ENCODE measurements at regions not wholly inside any gene's neighbourhood (a gene's known extent, or its start where the extent isn't known, plus 50 kb on each side); places are given as distances from the start of the nearest gene placed in this dataset.

GRCh38 chr5:82663225-82663624 is 385.1 kb upstream of the RPS23 start:
- no peak for DNase-seq (ENCODE audit: low read depth)
- TF ChIP-seq CTCF (conservative IDR thresholded peaks at IDR 0.05; ENCODE audit: low read depth, low read length): no peak
- no peak overlapping the region for H3K4me3 ChIP-seq (ENCODE audit: low read length)

- no peak for TF ChIP-seq CTCF (conservative IDR thresholded peaks at IDR 0.05; ENCODE audit: low read depth, low read length)
- no peak overlapping the region for H3K4me3 ChIP-seq (ENCODE audit: low read length)
- DNase-seq (ENCODE audit: low read depth): no peak
These were observed 384.2 kb upstream of the RPS23 start for GRCh38 chr5:82662340-82662739.

- no peak for DNase-seq (ENCODE audit: low read depth)
- no peak overlapping the region for H3K4me3 ChIP-seq (ENCODE audit: low read length)
- TF ChIP-seq CTCF (conservative IDR thresholded peaks at IDR 0.05; ENCODE audit: low read depth, low read length): no peak
These were observed 383.8 kb upstream of the RPS23 start for GRCh38 chr5:82661933-82662332.

GRCh38 chr5:82661462-82661861 is 383.3 kb upstream of the RPS23 start:
- DNase-seq (ENCODE audit: low read depth): no peak
- no peak overlapping the region for H3K4me3 ChIP-seq (ENCODE audit: low read length)
- TF ChIP-seq CTCF (conservative IDR thresholded peaks at IDR 0.05; ENCODE audit: low read depth, low read length): no peak

GRCh38 chr5:82659115-82659514 is 381.0 kb upstream of the RPS23 start:
- no peak for TF ChIP-seq CTCF (conservative IDR thresholded peaks at IDR 0.05; ENCODE audit: low read depth, low read length)
- no peak for DNase-seq (ENCODE audit: low read depth)

GRCh38 chr5:82657033-82657699 is 379.0 kb upstream of the RPS23 start:
- H3K4me3 ChIP-seq (ENCODE audit: low read length): no peak overlapping the region
- DNase-seq (ENCODE audit: low read depth): no peak
- TF ChIP-seq CTCF (conservative IDR thresholded peaks at IDR 0.05; ENCODE audit: low read depth, low read length): no peak

More at GRCh38 chr5:82659115-82659514, 381.0 kb upstream of the RPS23 start:
- H3K4me3 ChIP-seq (ENCODE audit: low read length): no peak overlapping the region

- TF ChIP-seq CTCF (conservative IDR thresholded peaks at IDR 0.05; ENCODE audit: low read depth, low read length): no peak
- no peak overlapping the region for H3K4me3 ChIP-seq (ENCODE audit: low read length)
- no peak for DNase-seq (ENCODE audit: low read depth)
These were observed 378.2 kb upstream of the RPS23 start for GRCh38 chr5:82656341-82656761.

All from retinal pigment epithelial cell (primary cell).